NCI-H2196 (cell line): ENCODE measurements at regions not wholly inside any gene's neighbourhood (a gene's known extent, or its start where the extent isn't known, plus 50 kb on each side); places are given as distances from the start of the nearest gene placed in this dataset.

Experiments
- DNase-seq: peaks from one replicate; lab custom pipeline; 2025; ENCODE audit not compliant: unreplicated experiment; lab: John Stamatoyannopoulos, UW

- DNase-seq, result no peak
These were observed 587.4 kb upstream of the MDFIC2 start for GRCh38 chr3:70899816-70900215.

GRCh38 chr3:70890020-70890394 lies 577.6 kb upstream of the MDFIC2 start:
- DNase-seq, result no peak

GRCh38 chr3:70889162-70890019 lies 577.0 kb upstream of the MDFIC2 start:
- DNase-seq, result no peak

- DNase-seq, result no peak
These were observed 573.2 kb upstream of the MDFIC2 start for GRCh38 chr3:70885636-70886035.

- no peak for DNase-seq
These were observed 569.7 kb upstream of the MDFIC2 start for GRCh38 chr3:70882104-70882503.

GRCh38 chr3:70880421-70880820 lies 568.0 kb upstream of the MDFIC2 start:
- DNase-seq, result no peak

- no peak for DNase-seq
These were observed 563.7 kb upstream of the MDFIC2 start for GRCh38 chr3:70876154-70876553.

GRCh38 chr3:70874196-70874595 lies 561.8 kb upstream of the MDFIC2 start:
- no peak for DNase-seq

GRCh38 chr3:70873686-70874085 lies 561.2 kb upstream of the MDFIC2 start:
- no peak for DNase-seq

- no peak for DNase-seq
These were observed 559.6 kb upstream of the MDFIC2 start for GRCh38 chr3:70871909-70872656.

GRCh38 chr3:70870576-70870975 lies 558.1 kb upstream of the MDFIC2 start:
- no peak for DNase-seq

- DNase-seq, result no peak
These were observed 556.1 kb upstream of the MDFIC2 start for GRCh38 chr3:70868561-70868960.

GRCh38 chr3:70863049-70863448 lies 550.6 kb upstream of the MDFIC2 start:
- no peak for DNase-seq

- no peak for DNase-seq
These were observed 549.4 kb upstream of the MDFIC2 start for GRCh38 chr3:70861855-70862254.

GRCh38 chr3:70861234-70861633 lies 548.8 kb upstream of the MDFIC2 start:
- DNase-seq, result no peak

- DNase-seq, result no peak
These were observed 545.5 kb upstream of the MDFIC2 start for GRCh38 chr3:70857916-70858315.

- DNase-seq, result no peak
These were observed 544.1 kb upstream of the MDFIC2 start for GRCh38 chr3:70856414-70857162.

- DNase-seq, result no peak
These were observed 542.7 kb upstream of the MDFIC2 start for GRCh38 chr3:70855149-70855548.

GRCh38 chr3:70854108-70854507 lies 541.7 kb upstream of the MDFIC2 start:
- no peak for DNase-seq

GRCh38 chr3:70853161-70853944 lies 540.9 kb upstream of the MDFIC2 start:
- no peak for DNase-seq
